ENCODE measurements at regions not wholly inside any gene's neighbourhood (a gene's known extent, or its start where the extent isn't known, plus 50 kb on each side); places are given as distances from the start of the nearest gene placed in this dataset.

DNA sequence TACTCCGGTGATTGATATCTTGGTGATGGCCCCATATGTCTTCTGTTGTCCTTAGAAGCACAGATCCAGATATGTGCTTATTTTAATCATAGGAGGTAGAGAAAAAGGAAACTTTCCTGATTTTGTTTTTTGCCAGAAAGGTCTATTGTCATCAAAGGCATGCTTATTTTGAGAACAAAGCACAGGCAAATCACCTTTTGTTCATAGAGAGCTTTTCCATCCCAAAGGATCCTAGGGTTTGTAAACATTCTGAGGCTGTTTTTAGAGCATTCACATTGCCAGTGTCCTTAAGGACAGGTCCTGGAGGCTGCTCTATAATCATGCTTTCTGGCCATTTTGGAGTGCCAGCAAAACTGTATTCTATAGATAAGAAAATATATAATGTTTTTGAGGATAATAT lies 148.5 kb upstream of the SEL1L start:
- ChIA-PET CTCF (no interaction called here), POLR2A (no interaction called here)
- Histone ChIP-seq H3K36me3 (ENCODE audit: control insufficient read depth in 2 of 2, insufficient read depth in 1 of 2, low read length in 2 of 2) (no peaks in the 10 kb centered on the region), H3K27ac (ENCODE audit: extremely low read depth, low read depth, low read length) (no peak overlapping the region), H3K4me1 (ENCODE audit: control insufficient read depth, insufficient read depth, low read length) (no peaks in the 10 kb centered on the region), H3K4me3 (ENCODE audit: low read depth, low read length) (no peak overlapping the region), H3K9me3 (ENCODE audit: control insufficient read depth, insufficient read depth, low read depth, low read length) (no peaks in the 10 kb centered on the region)
- TF ChIP-seq MYNN (tag by site-specific recombination; IDR thresholded peaks at IDR 0.05; ENCODE audit: borderline replicate concordance) (no peak), ZNF2 (tag by site-specific recombination; IDR thresholded peaks at IDR 0.05) (no peak), ZNF777 (tag by site-specific recombination; IDR thresholded peaks at IDR 0.05; ENCODE audit: borderline replicate concordance) (no peak)
- TF ChIP-seq, protein P1, sequence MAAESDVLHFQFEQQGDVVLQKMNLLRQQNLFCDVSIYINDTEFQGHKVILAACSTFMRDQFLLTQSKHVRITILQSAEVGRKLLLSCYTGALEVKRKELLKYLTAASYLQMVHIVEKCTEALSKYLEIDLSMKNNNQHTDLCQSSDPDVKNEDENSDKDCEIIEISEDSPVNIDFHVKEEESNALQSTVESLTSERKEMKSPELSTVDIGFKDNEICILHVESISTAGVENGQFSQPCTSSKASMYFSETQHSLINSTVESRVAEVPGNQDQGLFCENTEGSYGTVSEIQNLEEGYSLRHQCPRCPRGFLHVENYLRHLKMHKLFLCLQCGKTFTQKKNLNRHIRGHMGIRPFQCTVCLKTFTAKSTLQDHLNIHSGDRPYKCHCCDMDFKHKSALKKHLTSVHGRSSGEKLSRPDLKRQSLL (tag by site-specific recombination; IDR thresholded peaks at IDR 0.05) = no peak

DNA sequence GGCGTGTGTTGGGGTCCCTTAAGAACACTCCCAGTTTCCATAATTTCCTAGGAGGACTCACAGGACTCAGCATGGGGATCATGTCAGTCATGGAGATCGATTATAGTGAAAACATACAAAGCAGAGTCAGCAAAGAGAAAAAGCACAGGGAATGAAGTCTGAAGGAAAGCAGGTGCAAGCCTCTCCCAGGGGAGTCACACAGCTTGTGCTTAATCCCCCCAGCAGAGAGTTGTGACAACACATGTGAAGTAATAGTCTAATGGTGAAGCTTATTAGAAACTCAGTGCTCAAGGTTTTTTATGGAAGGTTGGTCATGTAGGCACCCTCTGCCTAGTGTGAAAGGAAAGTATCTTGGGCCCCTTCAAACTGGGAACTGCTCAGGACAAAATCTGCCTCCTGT lies 149.0 kb upstream of the SEL1L start:
- Histone ChIP-seq H3K9me3 (ENCODE audit: control insufficient read depth, insufficient read depth, low read depth, low read length) (no peaks in the 10 kb centered on the region), H3K36me3 (ENCODE audit: control insufficient read depth in 2 of 2, insufficient read depth in 1 of 2, low read length in 2 of 2) (no peaks in the 10 kb centered on the region), H3K27ac (ENCODE audit: extremely low read depth, low read depth, low read length) (no peak overlapping the region), H3K4me3 (ENCODE audit: low read depth, low read length) (no peak overlapping the region), H3K4me1 (ENCODE audit: control insufficient read depth, insufficient read depth, low read length) (no peaks in the 10 kb centered on the region)
- TF ChIP-seq, protein P2, sequence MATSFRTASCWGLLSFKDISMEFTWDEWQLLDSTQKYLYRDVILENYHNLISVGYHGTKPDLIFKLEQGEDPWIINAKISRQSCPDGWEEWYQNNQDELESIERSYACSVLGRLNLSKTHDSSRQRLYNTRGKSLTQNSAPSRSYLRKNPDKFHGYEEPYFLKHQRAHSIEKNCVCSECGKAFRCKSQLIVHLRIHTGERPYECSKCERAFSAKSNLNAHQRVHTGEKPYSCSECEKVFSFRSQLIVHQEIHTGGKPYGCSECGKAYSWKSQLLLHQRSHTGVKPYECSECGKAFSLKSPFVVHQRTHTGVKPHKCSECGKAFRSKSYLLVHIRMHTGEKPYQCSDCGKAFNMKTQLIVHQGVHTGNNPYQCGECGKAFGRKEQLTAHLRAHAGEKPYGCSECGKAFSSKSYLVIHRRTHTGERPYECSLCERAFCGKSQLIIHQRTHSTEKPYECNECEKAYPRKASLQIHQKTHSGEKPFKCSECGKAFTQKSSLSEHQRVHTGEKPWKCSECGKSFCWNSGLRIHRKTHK (tag by site-specific recombination; IDR thresholded peaks at IDR 0.05) = no peak
- no peak for TF ChIP-seq ZNF626 (tag by site-specific recombination; IDR thresholded peaks at IDR 0.05)
- TF ChIP-seq ZNF768 (tag by site-specific recombination; IDR thresholded peaks at IDR 0.05) = no peak
- TF ChIP-seq ZNF266 (tag by site-specific recombination; IDR thresholded peaks at IDR 0.05; ENCODE audit: low read depth) = no peak
- TF ChIP-seq ZNF776 (tag by site-specific recombination; IDR thresholded peaks at IDR 0.05; ENCODE audit: borderline replicate concordance) = no peak
- TF ChIP-seq ZBTB17 (tag by site-specific recombination; IDR thresholded peaks at IDR 0.05) = no peak
- TF ChIP-seq, protein P3, sequence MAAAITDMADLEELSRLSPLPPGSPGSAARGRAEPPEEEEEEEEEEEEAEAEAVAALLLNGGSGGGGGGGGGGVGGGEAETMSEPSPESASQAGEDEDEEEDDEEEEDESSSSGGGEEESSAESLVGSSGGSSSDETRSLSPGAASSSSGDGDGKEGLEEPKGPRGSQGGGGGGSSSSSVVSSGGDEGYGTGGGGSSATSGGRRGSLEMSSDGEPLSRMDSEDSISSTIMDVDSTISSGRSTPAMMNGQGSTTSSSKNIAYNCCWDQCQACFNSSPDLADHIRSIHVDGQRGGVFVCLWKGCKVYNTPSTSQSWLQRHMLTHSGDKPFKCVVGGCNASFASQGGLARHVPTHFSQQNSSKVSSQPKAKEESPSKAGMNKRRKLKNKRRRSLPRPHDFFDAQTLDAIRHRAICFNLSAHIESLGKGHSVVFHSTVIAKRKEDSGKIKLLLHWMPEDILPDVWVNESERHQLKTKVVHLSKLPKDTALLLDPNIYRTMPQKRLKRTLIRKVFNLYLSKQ (tag by site-specific recombination; IDR thresholded peaks at IDR 0.05; ENCODE audit: borderline replicate concordance) = no peak
- TF ChIP-seq ZNF292 (tag by site-specific recombination; IDR thresholded peaks at IDR 0.05; ENCODE audit: borderline replicate concordance, low read depth) = no peak
- TF ChIP-seq, protein P4, sequence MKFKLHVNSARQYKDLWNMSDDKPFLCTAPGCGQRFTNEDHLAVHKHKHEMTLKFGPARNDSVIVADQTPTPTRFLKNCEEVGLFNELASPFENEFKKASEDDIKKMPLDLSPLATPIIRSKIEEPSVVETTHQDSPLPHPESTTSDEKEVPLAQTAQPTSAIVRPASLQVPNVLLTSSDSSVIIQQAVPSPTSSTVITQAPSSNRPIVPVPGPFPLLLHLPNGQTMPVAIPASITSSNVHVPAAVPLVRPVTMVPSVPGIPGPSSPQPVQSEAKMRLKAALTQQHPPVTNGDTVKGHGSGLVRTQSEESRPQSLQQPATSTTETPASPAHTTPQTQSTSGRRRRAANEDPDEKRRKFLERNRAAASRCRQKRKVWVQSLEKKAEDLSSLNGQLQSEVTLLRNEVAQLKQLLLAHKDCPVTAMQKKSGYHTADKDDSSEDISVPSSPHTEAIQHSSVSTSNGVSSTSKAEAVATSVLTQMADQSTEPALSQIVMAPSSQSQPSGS (tag by site-specific recombination; IDR thresholded peaks at IDR 0.05; ENCODE audit: low read depth) = no peak
- TF ChIP-seq YY2 (tag by site-specific recombination; IDR thresholded peaks at IDR 0.05) = no peak
- ChIA-PET POLR2A (no interaction called here), CTCF (no interaction called here)

DNA sequence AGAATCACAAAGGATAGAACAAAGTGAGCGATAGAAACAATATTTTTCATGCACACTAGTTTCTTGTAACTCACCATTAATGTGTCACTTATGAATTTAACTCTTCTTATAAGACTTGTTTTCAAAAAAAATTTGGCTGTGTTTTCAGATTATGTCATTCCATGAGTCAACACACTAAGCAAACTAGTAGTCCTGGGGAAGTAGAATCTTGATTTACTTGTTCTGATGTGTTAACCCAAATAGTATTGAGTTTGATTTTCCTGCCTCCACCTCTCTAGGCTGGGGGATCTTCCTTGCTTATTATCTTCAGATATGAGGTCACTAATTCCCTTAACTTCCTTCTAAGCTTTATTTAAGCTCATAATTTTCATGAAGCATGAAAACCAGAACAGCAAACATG lies 151.0 kb upstream of the SEL1L start:
- POLR2A ChIA-PET = no interaction called here
- CTCF ChIA-PET = no interaction called here
- TF ChIP-seq ZNF473 (tag by site-specific recombination; IDR thresholded peaks at IDR 0.05) (no peak), ZBTB17 (tag by site-specific recombination; IDR thresholded peaks at IDR 0.05) (no peak), ZNF621 (tag by site-specific recombination; IDR thresholded peaks at IDR 0.05) (no peak)
- TF ChIP-seq, protein P5, sequence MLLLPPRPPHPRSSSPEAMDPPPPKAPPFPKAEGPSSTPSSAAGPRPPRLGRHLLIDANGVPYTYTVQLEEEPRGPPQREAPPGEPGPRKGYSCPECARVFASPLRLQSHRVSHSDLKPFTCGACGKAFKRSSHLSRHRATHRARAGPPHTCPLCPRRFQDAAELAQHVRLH (tag by site-specific recombination; IDR thresholded peaks at IDR 0.05) = no peak
- TF ChIP-seq, protein P6, sequence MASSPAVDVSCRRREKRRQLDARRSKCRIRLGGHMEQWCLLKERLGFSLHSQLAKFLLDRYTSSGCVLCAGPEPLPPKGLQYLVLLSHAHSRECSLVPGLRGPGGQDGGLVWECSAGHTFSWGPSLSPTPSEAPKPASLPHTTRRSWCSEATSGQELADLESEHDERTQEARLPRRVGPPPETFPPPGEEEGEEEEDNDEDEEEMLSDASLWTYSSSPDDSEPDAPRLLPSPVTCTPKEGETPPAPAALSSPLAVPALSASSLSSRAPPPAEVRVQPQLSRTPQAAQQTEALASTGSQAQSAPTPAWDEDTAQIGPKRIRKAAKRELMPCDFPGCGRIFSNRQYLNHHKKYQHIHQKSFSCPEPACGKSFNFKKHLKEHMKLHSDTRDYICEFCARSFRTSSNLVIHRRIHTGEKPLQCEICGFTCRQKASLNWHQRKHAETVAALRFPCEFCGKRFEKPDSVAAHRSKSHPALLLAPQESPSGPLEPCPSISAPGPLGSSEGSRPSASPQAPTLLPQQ (tag by site-specific recombination; IDR thresholded peaks at IDR 0.05) = no peak
- TF ChIP-seq, protein P7, sequence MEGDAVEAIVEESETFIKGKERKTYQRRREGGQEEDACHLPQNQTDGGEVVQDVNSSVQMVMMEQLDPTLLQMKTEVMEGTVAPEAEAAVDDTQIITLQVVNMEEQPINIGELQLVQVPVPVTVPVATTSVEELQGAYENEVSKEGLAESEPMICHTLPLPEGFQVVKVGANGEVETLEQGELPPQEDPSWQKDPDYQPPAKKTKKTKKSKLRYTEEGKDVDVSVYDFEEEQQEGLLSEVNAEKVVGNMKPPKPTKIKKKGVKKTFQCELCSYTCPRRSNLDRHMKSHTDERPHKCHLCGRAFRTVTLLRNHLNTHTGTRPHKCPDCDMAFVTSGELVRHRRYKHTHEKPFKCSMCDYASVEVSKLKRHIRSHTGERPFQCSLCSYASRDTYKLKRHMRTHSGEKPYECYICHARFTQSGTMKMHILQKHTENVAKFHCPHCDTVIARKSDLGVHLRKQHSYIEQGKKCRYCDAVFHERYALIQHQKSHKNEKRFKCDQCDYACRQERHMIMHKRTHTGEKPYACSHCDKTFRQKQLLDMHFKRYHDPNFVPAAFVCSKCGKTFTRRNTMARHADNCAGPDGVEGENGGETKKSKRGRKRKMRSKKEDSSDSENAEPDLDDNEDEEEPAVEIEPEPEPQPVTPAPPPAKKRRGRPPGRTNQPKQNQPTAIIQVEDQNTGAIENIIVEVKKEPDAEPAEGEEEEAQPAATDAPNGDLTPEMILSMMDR (tag by site-specific recombination; IDR thresholded peaks at IDR 0.05) = no peak

More for the DNA sequence above, 151.0 kb upstream of the SEL1L start:
- Histone ChIP-seq H3K27ac (ENCODE audit: extremely low read depth, low read depth, low read length) (no peak overlapping the region), H3K4me1 (ENCODE audit: control insufficient read depth, insufficient read depth, low read length) (no peaks in the 10 kb centered on the region), H3K9me3 (ENCODE audit: control insufficient read depth, insufficient read depth, low read depth, low read length) (no peaks in the 10 kb centered on the region), H3K4me3 (ENCODE audit: low read depth, low read length) (no peak overlapping the region), H3K36me3 (ENCODE audit: control insufficient read depth in 2 of 2, insufficient read depth in 1 of 2, low read length in 2 of 2) (no peaks in the 10 kb centered on the region)
